ENCODE measurements at regions not wholly inside any gene's neighbourhood (a gene's known extent, or its start where the extent isn't known, plus 50 kb on each side); places are given as distances from the start of the nearest gene placed in this dataset.
A peak's percentile ranks its signal among the peaks of the same experiment; 100 is the strongest.

- DNase-seq (ENCODE audit: low read depth): no peak
These were observed 134.0 kb upstream of the DTNBP1 start for GRCh38 chr6:15796844-15797243.

- no peak for DNase-seq (ENCODE audit: low read depth)
These were observed 133.4 kb upstream of the DTNBP1 start for GRCh38 chr6:15796130-15796771.

DNA sequence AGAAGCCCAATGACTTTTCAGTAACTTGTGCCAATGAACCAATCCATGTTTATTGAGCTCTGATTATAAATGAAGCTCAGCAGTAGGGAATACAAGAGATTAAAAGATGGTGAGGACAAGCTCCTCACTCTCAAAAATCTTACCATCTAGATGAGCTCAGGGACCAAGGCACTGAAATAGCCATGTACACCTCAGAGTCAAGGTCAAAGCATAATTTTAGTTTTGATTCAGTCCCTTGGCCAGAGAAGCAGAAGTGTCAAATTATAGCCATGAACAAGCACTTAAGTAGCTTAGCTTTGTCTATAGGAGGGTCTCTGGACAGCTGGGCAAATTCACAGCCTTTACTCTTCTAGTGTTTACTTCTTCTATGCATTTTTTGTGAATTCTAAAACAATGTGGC, 131.0 kb upstream of the DTNBP1 start:
- no peak for DNase-seq (ENCODE audit: low read depth)

DNA sequence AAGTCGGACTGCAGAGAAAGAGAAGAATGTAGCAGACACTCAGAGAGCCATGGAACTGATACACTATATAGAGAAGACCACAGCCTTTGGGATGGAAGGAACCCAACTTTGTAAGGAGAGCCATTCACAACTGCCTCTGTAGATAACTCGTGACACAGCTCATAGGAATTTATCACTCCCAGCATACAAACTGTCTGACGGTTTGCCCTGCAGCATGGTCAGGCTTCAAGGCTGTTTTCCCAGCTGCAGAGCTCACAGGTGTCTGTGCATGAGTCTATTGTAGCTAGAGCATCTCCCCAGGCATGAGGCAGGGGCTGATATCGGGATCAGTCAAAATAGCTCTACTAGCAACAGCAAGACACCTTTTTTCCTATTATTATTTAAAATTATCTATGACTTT, 130.5 kb upstream of the DTNBP1 start:
- DNase-seq (ENCODE audit: low read depth): peak; percentile 28

DNA sequence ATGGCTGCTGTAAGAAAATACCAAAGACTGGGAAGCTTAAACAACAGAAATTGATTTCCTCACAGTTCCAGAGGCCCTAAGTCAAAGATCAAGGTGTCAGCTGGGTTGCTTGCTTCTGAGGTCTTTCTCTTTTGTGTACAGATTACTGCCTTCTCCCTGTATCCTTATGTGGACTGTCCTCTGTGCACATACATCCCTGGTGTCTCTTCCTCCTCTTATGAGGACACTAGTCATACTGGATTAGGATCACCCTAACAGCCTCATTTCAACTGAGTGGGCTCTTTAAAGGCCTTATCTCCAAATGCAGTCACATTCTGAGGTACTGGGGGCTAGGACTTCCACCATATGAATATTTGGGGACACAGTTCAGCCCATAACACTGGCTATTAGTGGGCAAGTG, 130.0 kb upstream of the DTNBP1 start:
- DNase-seq (ENCODE audit: low read depth): no peak

DNA sequence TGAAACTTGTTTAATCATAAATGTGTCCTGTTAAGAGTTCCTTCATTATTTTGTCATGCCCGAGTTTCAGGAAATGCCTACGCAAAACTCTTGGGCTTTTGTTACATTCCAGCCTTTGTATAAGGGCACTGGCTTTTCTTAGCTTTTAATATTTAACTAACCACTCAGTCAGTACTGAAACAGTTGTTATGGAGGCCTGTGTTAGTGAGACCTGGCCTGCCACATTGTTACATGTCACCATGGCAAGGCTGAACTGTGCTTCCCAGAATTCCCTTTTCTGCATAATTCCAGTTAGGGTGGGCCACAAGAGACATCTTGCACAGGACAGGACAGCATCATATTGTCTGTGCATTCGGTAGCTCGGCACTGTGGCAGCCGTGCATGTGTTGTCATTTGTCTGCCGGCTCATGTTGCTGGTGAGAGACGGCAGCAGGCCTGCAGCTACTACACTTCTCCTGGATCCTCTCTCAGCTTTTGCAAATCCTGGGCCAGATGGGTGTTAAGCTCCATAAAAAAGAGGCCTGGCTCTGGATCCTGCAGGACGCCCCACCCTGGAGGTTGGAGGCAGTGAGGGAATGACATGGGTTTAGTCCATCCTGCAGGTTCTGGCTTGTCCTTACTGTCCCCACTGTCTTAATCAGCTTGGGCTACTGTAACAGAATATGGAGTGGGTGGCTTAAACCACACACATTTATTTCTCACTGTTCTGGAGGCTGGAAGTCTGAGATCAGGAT, 128.8 kb upstream of the DTNBP1 start:
- DNase-seq (ENCODE audit: low read depth): no peak

GRCh38 chr6:15790116-15790515, 127.3 kb upstream of the DTNBP1 start:
- no peak for DNase-seq (ENCODE audit: low read depth)

- DNase-seq (ENCODE audit: low read depth): no peak
These were observed 124.0 kb upstream of the DTNBP1 start for GRCh38 chr6:15786846-15787245.

- no peak for DNase-seq (ENCODE audit: low read depth)
These were observed 120.7 kb upstream of the DTNBP1 start for GRCh38 chr6:15783484-15783883.

DNA sequence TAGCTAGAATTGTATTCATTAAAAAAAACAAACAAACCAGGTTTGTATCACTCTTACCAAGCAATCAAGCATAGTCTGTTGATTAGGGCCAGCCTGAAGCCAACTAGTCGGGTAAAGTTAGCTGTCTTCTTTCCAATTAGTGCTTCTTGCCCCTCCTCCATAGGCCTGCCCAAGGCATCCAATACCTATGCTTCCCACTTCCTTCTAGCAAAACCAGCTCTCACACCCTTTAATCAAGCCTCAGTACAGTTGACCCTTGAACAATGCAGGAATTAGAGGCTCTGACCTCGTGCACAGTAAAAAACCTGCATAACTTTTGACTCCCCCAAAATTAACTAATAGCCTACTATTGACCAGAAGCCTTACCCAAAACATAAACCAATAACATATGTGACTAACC, 119.1 kb upstream of the DTNBP1 start:
- DNase-seq (ENCODE audit: low read depth): no peak

- no peak for DNase-seq (ENCODE audit: low read depth)
These were observed 118.5 kb upstream of the DTNBP1 start for GRCh38 chr6:15781333-15781732.

- no peak for DNase-seq (ENCODE audit: low read depth)
These were observed 117.6 kb upstream of the DTNBP1 start for GRCh38 chr6:15780437-15780836.

DNA sequence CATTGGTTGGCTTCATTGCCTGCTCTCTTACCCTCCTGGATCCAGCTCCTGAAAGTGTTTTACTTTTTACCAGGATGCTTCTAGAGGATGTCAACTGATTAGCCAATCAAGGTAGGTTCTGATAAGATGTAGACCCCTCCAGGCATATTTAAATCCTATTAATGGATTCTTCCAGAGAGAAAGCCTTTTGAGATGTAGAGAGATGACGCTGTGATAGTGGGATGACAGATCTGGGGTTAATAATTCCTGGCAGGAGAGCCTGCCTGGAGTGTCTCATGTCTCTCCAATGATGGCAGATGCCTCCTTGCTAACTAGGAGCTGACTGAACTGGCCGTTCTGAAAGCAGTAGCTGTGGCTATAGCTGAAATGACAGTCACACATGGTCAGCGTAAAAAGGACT, 116.9 kb upstream of the DTNBP1 start:
- DNase-seq (ENCODE audit: low read depth): no peak

DNA sequence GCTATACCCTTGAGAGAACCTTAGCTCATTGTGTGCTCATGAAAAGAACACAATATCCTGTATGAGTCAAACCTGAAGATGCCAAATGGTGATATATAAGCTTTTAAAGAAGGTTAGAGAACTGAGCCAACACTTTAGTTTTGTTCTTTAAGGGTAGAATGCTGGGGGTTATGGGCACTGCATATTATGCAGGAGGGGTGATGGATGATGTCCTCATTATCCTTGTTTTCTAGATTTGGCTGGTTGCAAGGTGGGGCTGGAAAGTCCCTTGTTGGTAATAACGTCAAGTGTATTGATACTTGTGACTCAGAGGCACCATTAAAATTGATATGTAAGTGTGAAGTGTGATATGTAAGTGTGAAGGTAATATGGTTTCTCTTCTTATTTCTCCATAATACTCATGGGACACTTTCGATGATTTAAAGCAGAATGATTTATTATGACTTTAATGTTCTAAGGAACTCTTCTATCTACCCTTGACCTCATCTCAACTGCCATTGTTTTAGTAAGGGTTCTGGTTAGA, 113.7 kb upstream of the DTNBP1 start:
- no peak for DNase-seq (ENCODE audit: low read depth)

GRCh38 chr6:15775741-15776140, 112.9 kb upstream of the DTNBP1 start:
- DNase-seq (ENCODE audit: low read depth): no peak

- DNase-seq (ENCODE audit: low read depth): no peak
These were observed 112.3 kb upstream of the DTNBP1 start for GRCh38 chr6:15775076-15775634.

GRCh38 chr6:15773806-15774410, 111.1 kb upstream of the DTNBP1 start:
- DNase-seq (ENCODE audit: low read depth): no peak

GRCh38 chr6:15770347-15771143, 107.7 kb upstream of the DTNBP1 start:
- no peak for DNase-seq (ENCODE audit: low read depth)

GRCh38 chr6:15769511-15770018, 106.7 kb upstream of the DTNBP1 start:
- DNase-seq (ENCODE audit: low read depth): no peak

- DNase-seq (ENCODE audit: low read depth): no peak
These were observed 106.2 kb upstream of the DTNBP1 start for GRCh38 chr6:15768999-15769398.

GRCh38 chr6:15763837-15764236, 101.0 kb upstream of the DTNBP1 start:
- no peak for DNase-seq (ENCODE audit: low read depth)

DNA sequence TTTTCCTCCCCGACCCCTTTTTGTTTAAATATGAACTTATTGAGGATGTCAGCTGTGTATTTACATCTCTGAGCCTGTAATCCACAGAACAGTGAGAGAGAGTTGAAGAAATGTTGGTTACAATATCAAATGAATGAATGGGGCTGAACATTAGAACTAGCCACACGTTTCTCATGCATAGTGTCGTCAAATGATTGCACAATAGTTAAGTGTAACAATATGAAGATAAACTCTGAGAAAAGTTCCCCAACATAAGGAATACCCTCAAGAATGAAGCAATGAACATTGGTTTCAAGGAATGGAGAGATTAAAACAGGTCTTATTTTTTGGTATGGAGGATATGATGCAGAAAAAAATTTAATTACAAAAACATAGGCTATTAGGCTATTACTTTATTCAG, 100.5 kb upstream of the DTNBP1 start:
- DNase-seq (ENCODE audit: low read depth): no peak

Data from GM04503 (cell line).